Activated naive CD4-positive, alpha-beta T cell treated with anti-CD3 and anti-CD28 coated beads, Interleukin-2, amount 50 U/mL, for 72 hours (primary cell): ENCODE measurements at regions not wholly inside any gene's neighbourhood (a gene's known extent, or its start where the extent isn't known, plus 50 kb on each side); places are given as distances from the start of the nearest gene placed in this dataset.
"Not testable (repeated sequence)": the region's sequence is repeated elsewhere in the genome, so short reads cannot be mapped to it uniquely, and the experiment has no call there.

Experiments
- ATAC-seq, 2 donors: fragments of 150-1000 bp; cut with Tn5 transposase; 2 replicates each; pipeline ENCODE4 v1.10.0; 2021; ENCODE audit warnings: mild to moderate bottlenecking in 2 of 2, moderate library complexity in 2 of 2
- DNase-seq, 2 donors: peaks; one replicate each; pipeline ENCODE4 v3.0.0; 2021 to 2022; ENCODE audit warnings: low spot score in 2 of 2
- H3K27ac Mint-ChIP-seq, 2 donors: one replicate each; pipeline ENCODE4 v1.8.0; 2022; ENCODE audit warnings: mild to moderate bottlenecking in 2 of 2, mixed read lengths in 2 of 2
- H3K36me3 Mint-ChIP-seq, 2 donors: one replicate each; pipeline ENCODE4 v1.8.0; 2022; ENCODE audit warnings: mixed read lengths in 2 of 2
- H3K9me3 Mint-ChIP-seq, 2 donors: one replicate each; pipeline ENCODE4 v1.8.0; 2022; ENCODE audit warnings: mixed read lengths in 2 of 2

- no peak for DNase-seq
- H3K36me3 Mint-ChIP-seq = peaks cover 9 to 18% of the 10 kb centered on the region in 2 donors
- no peak overlapping the region for H3K27ac Mint-ChIP-seq
- H3K9me3 Mint-ChIP-seq = peaks cover 7 to 11% of the 10 kb centered on the region in 2 donors
- no peak for ATAC-seq
Measured at GRCh38 chr21:31420988-31421387, 76.9 kb upstream of the TIAM1 start.

GRCh38 chr21:31420354-31420753, 76.3 kb upstream of the TIAM1 start:
- H3K27ac Mint-ChIP-seq = no peak overlapping the region
- no peak for DNase-seq
- peaks cover 7 to 17% of the 10 kb centered on the region in 2 donors for H3K9me3 Mint-ChIP-seq
- H3K36me3 Mint-ChIP-seq = peaks cover 9 to 24% of the 10 kb centered on the region in 2 donors
- no peak for ATAC-seq

GRCh38 chr21:31418377-31419001, 74.4 kb upstream of the TIAM1 start:
- H3K27ac Mint-ChIP-seq = no peak overlapping the region
- ATAC-seq = no peak
- no peak for DNase-seq
- peaks cover 9 to 25% of the 10 kb centered on the region in 2 donors for H3K36me3 Mint-ChIP-seq
- peaks cover 7 to 19% of the 10 kb centered on the region in 2 donors for H3K9me3 Mint-ChIP-seq

- ATAC-seq = peak; percentile 40 to 90
- H3K27ac Mint-ChIP-seq, DNase-seq: not testable (repeated sequence)
- Mint-ChIP-seq H3K9me3 (peaks cover 7 to 19% of the 10 kb centered on the region in 2 donors), H3K36me3 (peaks cover 9 to 25% of the 10 kb centered on the region in 2 donors)
Measured at GRCh38 chr21:31417214-31417613, 73.2 kb upstream of the TIAM1 start.

- no peak overlapping the region for H3K27ac Mint-ChIP-seq
- H3K36me3 Mint-ChIP-seq = peaks cover 9 to 25% of the 10 kb centered on the region in 2 donors
- no peak for DNase-seq
Measured at GRCh38 chr21:31416465-31416864, 72.4 kb upstream of the TIAM1 start.

GRCh38 chr21:31414263-31415000, 70.4 kb upstream of the TIAM1 start:
- DNase-seq (no peak), ATAC-seq (no peak)
- Mint-ChIP-seq H3K9me3 (peaks cover 7 to 19% of the 10 kb centered on the region in 2 donors), H3K27ac (no peak overlapping the region), H3K36me3 (peaks cover 9 to 25% of the 10 kb centered on the region in 2 donors)

More at GRCh38 chr21:31416465-31416864, 72.4 kb upstream of the TIAM1 start:
- no peak for ATAC-seq
- peaks cover 7 to 19% of the 10 kb centered on the region in 2 donors for H3K9me3 Mint-ChIP-seq

- H3K36me3 Mint-ChIP-seq = peaks cover 9 to 25% of the 10 kb centered on the region in 2 donors
- ATAC-seq (no peak), DNase-seq (no peak)
- peaks cover 7 to 19% of the 10 kb centered on the region in 2 donors for H3K9me3 Mint-ChIP-seq
- H3K27ac Mint-ChIP-seq = no peak overlapping the region
Measured at GRCh38 chr21:31413698-31414097, 69.6 kb upstream of the TIAM1 start.

GRCh38 chr21:31410499-31411131, 66.6 kb upstream of the TIAM1 start:
- Mint-ChIP-seq H3K9me3 (peaks cover 0 to 4% of the 10 kb centered on the region in 2 donors), H3K27ac (no peak overlapping the region), H3K36me3 (peaks cover 0 to 3% of the 10 kb centered on the region in 2 donors)
- peak; percentile 65 to 68 for ATAC-seq
- no peak for DNase-seq

GRCh38 chr21:31409831-31410487, 65.9 kb upstream of the TIAM1 start:
- ATAC-seq (peak in 1 of 2 donors; percentile 8), DNase-seq (no peak)
- Mint-ChIP-seq H3K27ac (no peak overlapping the region), H3K36me3 (no peaks in the 10 kb centered on the region), H3K9me3 (no peaks in the 10 kb centered on the region)

GRCh38 chr21:31408301-31409088, 64.4 kb upstream of the TIAM1 start:
- H3K27ac Mint-ChIP-seq = no peak overlapping the region
- H3K9me3 Mint-ChIP-seq = no peaks in the 10 kb centered on the region
- no peak for ATAC-seq
- H3K36me3 Mint-ChIP-seq = no peaks in the 10 kb centered on the region
- DNase-seq = no peak

GRCh38 chr21:31406510-31406909, 62.4 kb upstream of the TIAM1 start:
- Mint-ChIP-seq H3K9me3 (no peaks in the 10 kb centered on the region), H3K27ac (no peak overlapping the region), H3K36me3 (no peaks in the 10 kb centered on the region)
- ATAC-seq = peak in 1 of 2 donors; percentile 40
- no peak for DNase-seq

- no peak for DNase-seq
- Mint-ChIP-seq H3K9me3 (no peaks in the 10 kb centered on the region), H3K27ac (no peak overlapping the region), H3K36me3 (no peaks in the 10 kb centered on the region)
- no peak for ATAC-seq
Measured at GRCh38 chr21:31405604-31406003, 61.5 kb upstream of the TIAM1 start.

GRCh38 chr21:31403596-31404333, 59.7 kb upstream of the TIAM1 start:
- no peak overlapping the region for H3K27ac Mint-ChIP-seq
- no peaks in the 10 kb centered on the region for H3K36me3 Mint-ChIP-seq
- ATAC-seq (no peak), DNase-seq (no peak)
- H3K9me3 Mint-ChIP-seq = no peaks in the 10 kb centered on the region

GRCh38 chr21:31399591-31399990, 55.5 kb upstream of the TIAM1 start:
- no peak for DNase-seq
- Mint-ChIP-seq H3K36me3 (no peaks in the 10 kb centered on the region), H3K9me3 (no peaks in the 10 kb centered on the region), H3K27ac (no peak overlapping the region)
- ATAC-seq = no peak

- Mint-ChIP-seq H3K27ac (no peak overlapping the region), H3K36me3 (no peaks in the 10 kb centered on the region), H3K9me3 (no peaks in the 10 kb centered on the region)
- ATAC-seq (no peak), DNase-seq (no peak)
Measured at GRCh38 chr21:31398574-31398973, 54.5 kb upstream of the TIAM1 start.

- Mint-ChIP-seq H3K9me3 (no peaks in the 10 kb centered on the region), H3K36me3 (no peaks in the 10 kb centered on the region), H3K27ac (no peak overlapping the region)
- DNase-seq = no peak
- ATAC-seq = peak; percentile 60 to 71
Measured at GRCh38 chr21:31397939-31398338, 53.9 kb upstream of the TIAM1 start.
